HL-60 (cell line): ENCODE measurements at regions not wholly inside any gene's neighbourhood (a gene's known extent, or its start where the extent isn't known, plus 50 kb on each side); places are given as distances from the start of the nearest gene placed in this dataset.

Source experiments
- DNase-seq, 2 experiments: peaks; one replicate each; pipeline ENCODE4 v3.0.0-alpha.2; 2010 to 2020; ENCODE audit warnings: low read depth in 1 of 2, low spot score in 1 of 2
- H3K27ac ChIP-seq: fragments of 250-450 bp; sonication (Bioruptor Pico); replicated peaks from 2 replicates; pipeline ENCODE4 v1.5.1; 2020; ENCODE audit warnings: mild to moderate bottlenecking, moderate library complexity
- H3K27me3 ChIP-seq: fragments of 250-450 bp; sonication (Bioruptor Pico); 2 replicates; pipeline ENCODE4 v1.5.1; 2021; ENCODE audit warnings: mild to moderate bottlenecking, moderate library complexity; ENCODE audit not compliant: insufficient read depth, poor library complexity, severe bottlenecking
- H3K4me3 ChIP-seq: replicated peaks from 2 replicates; pipeline ENCODE4 v1.5.1; 2011; ENCODE audit warnings: mild to moderate bottlenecking, control low read depth, low read length; ENCODE audit not compliant: insufficient read depth
- GABPA ChIP-seq: IDR thresholded peaks from 2 replicates; pipeline ENCODE4 v1.6.1; 2012; ENCODE audit warnings: low read depth
- POLR2AphosphoS5 ChIP-seq: IDR thresholded peaks from 2 replicates; pipeline ENCODE4 v1.6.1; 2012; ENCODE audit warnings: low read depth
- REST ChIP-seq: IDR thresholded peaks from 2 replicates; pipeline ENCODE4 v1.6.1; 2012; ENCODE audit warnings: low read depth; ENCODE audit not compliant: insufficient replicate concordance
- SPI1 ChIP-seq: IDR thresholded peaks from 2 replicates; pipeline ENCODE4 v1.6.1; 2012; ENCODE audit warnings: low read depth, mild to moderate bottlenecking, borderline replicate concordance
- TF ChIP-seq, protein P1 (sequence below): IDR thresholded peaks from one replicate; pipeline ENCODE4 v1.5.1; 2011; ENCODE audit warnings: low read length, control low read depth, inconsistent platforms; ENCODE audit not compliant: insufficient read depth

- TF ChIP-seq, protein P1, sequence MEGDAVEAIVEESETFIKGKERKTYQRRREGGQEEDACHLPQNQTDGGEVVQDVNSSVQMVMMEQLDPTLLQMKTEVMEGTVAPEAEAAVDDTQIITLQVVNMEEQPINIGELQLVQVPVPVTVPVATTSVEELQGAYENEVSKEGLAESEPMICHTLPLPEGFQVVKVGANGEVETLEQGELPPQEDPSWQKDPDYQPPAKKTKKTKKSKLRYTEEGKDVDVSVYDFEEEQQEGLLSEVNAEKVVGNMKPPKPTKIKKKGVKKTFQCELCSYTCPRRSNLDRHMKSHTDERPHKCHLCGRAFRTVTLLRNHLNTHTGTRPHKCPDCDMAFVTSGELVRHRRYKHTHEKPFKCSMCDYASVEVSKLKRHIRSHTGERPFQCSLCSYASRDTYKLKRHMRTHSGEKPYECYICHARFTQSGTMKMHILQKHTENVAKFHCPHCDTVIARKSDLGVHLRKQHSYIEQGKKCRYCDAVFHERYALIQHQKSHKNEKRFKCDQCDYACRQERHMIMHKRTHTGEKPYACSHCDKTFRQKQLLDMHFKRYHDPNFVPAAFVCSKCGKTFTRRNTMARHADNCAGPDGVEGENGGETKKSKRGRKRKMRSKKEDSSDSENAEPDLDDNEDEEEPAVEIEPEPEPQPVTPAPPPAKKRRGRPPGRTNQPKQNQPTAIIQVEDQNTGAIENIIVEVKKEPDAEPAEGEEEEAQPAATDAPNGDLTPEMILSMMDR: no peak
- TF ChIP-seq SPI1 (no peak), REST (no peak), GABPA (no peak), POLR2AphosphoS5 (no peak)
- Histone ChIP-seq H3K27me3 (no peaks in the 10 kb centered on the region), H3K27ac (no peak overlapping the region), H3K4me3 (no peak overlapping the region)
- no peak for DNase-seq
Observed at GRCh38 chr13:106108346-106108745, 427.1 kb downstream of the EFNB2 start.

DNA sequence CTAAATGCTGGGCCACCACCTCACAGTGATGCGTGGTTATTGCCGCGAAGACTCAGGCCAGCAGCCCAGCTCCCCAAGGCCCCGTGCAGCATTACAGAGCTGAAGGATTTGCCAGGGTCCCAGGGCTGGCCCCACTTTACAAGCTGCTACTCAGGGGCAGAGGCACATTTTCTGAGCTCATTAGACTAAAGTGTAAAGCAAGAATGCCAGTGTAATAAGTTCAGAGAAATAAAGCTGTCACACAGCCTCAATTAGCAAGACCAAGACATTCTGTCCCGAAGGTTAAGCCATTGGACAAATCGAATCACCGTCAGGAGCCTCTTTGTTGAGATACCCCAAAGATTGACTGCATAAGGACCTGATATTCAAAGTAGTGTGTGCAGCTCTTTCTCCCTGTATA is 428.4 kb downstream of the EFNB2 start:
- no peak overlapping the region for H3K4me3 ChIP-seq
- H3K27me3 ChIP-seq: no peaks in the 10 kb centered on the region
- H3K27ac ChIP-seq: no peak overlapping the region
- no peak for TF ChIP-seq SPI1
- TF ChIP-seq GABPA: no peak
- TF ChIP-seq, protein P1: no peak
- no peak for TF ChIP-seq REST
- no peak for TF ChIP-seq POLR2AphosphoS5
- no peak for DNase-seq

GRCh38 chr13:106105153-106105552 is 430.3 kb downstream of the EFNB2 start:
- Histone ChIP-seq H3K27ac (no peak overlapping the region), H3K27me3 (no peaks in the 10 kb centered on the region), H3K4me3 (no peak overlapping the region)
- TF ChIP-seq REST (no peak), SPI1 (no peak), POLR2AphosphoS5 (no peak)
- TF ChIP-seq, protein P1: no peak
- DNase-seq: no peak
